ENCODE measurements at regions not wholly inside any gene's neighbourhood (a gene's known extent, or its start where the extent isn't known, plus 50 kb on each side); places are given as distances from the start of the nearest gene placed in this dataset.

GRCh38 chr12:34377243-34378035, 355.1 kb downstream of the ALG10 start:
- intact Hi-C loops (cut with DNase I): no loop called here
- no peak overlapping the region for H3K27ac ChIP-seq (replicated peaks in 1 of 4)
- no peaks in the 10 kb centered on the region for H3K4me1 ChIP-seq
- H3K27me3 ChIP-seq: peaks cover 0 to 79% (median 0%) of the 10 kb centered on the region in 4 donors
- H3K36me3 ChIP-seq: no peaks in the 10 kb centered on the region
- no peak overlapping the region for H3K4me3 ChIP-seq
- no peak for DNase-seq (ENCODE audit: extremely low spot score)
- 72% methylated on average over 30 of the region's 35 CpGs for WGBS
- H3K9me3 ChIP-seq: peaks cover 0 to 98% (median 45%) of the 10 kb centered on the region in 4 donors
- TF ChIP-seq EP300 (IDR thresholded peaks at IDR 0.05): no peak
- no peak for TF ChIP-seq POLR2AphosphoS5 (IDR thresholded peaks at IDR 0.05)
- TF ChIP-seq CTCF (IDR thresholded peaks at IDR 0.05): no peak
- TF ChIP-seq POLR2A (IDR thresholded peaks at IDR 0.05; ENCODE audit: low read depth): no peak

- H3K36me3 ChIP-seq: no peaks in the 10 kb centered on the region
- no peak overlapping the region for H3K4me3 ChIP-seq
- intact Hi-C loops (cut with DNase I): no loop called here
- TF ChIP-seq POLR2AphosphoS5 (IDR thresholded peaks at IDR 0.05) (no peak), CTCF (IDR thresholded peaks at IDR 0.05) (no peak), EP300 (IDR thresholded peaks at IDR 0.05) (no peak), POLR2A (IDR thresholded peaks at IDR 0.05; ENCODE audit: low read depth) (no peak)
- no peak overlapping the region for H3K27ac ChIP-seq (replicated peaks in 1 of 4)
- H3K9me3 ChIP-seq: peaks cover 0 to 96% (median 42%) of the 10 kb centered on the region in 4 donors
- WGBS: 53% methylated on average over 16 of the region's 16 CpGs
- H3K4me1 ChIP-seq: no peaks in the 10 kb centered on the region
- peaks cover 0 to 90% (median 0%) of the 10 kb centered on the region in 4 donors for H3K27me3 ChIP-seq
- no peak for DNase-seq (ENCODE audit: extremely low spot score)
Observed at GRCh38 chr12:34379142-34379541, 356.8 kb downstream of the ALG10 start.

GRCh38 chr12:34384693-34385092, 362.4 kb downstream of the ALG10 start:
- Histone ChIP-seq H3K27ac (replicated peaks in 1 of 4) (no peak overlapping the region), H3K27me3 (peaks cover 0 to 78% (median 0%) of the 10 kb centered on the region in 4 donors), H3K9me3 (peaks cover 0 to 87% (median 20%) of the 10 kb centered on the region in 4 donors), H3K36me3 (no peaks in the 10 kb centered on the region), H3K4me1 (no peaks in the 10 kb centered on the region), H3K4me3 (no peak overlapping the region)
- DNase-seq (ENCODE audit: extremely low spot score): no peak
- TF ChIP-seq CTCF (IDR thresholded peaks at IDR 0.05): no peak
- TF ChIP-seq POLR2A (IDR thresholded peaks at IDR 0.05; ENCODE audit: low read depth): no peak
- TF ChIP-seq POLR2AphosphoS5 (IDR thresholded peaks at IDR 0.05): no peak
- TF ChIP-seq EP300 (IDR thresholded peaks at IDR 0.05): no peak
- 72% methylated on average over 13 of the region's 13 CpGs for WGBS
- intact Hi-C loops (cut with DNase I): no loop called here

GRCh38 chr12:34386016-34386415, 363.7 kb downstream of the ALG10 start:
- Histone ChIP-seq H3K27me3 (peaks cover 0 to 78% (median 0%) of the 10 kb centered on the region in 4 donors), H3K9me3 (peaks cover 0 to 87% (median 17%) of the 10 kb centered on the region in 4 donors), H3K4me3 (no peak overlapping the region), H3K27ac (replicated peaks in 1 of 4) (no peak overlapping the region), H3K36me3 (no peaks in the 10 kb centered on the region), H3K4me1 (no peaks in the 10 kb centered on the region)
- intact Hi-C loops (cut with DNase I): no loop called here
- WGBS: 42% methylated on average over 4 of the region's 13 CpGs
- DNase-seq (ENCODE audit: extremely low spot score): no peak
- TF ChIP-seq POLR2AphosphoS5 (IDR thresholded peaks at IDR 0.05) (no peak), CTCF (IDR thresholded peaks at IDR 0.05) (no peak), POLR2A (IDR thresholded peaks at IDR 0.05; ENCODE audit: low read depth) (no peak), EP300 (IDR thresholded peaks at IDR 0.05) (no peak)
